ENCODE measurements at regions not wholly inside any gene's neighbourhood (a gene's known extent, or its start where the extent isn't known, plus 50 kb on each side); places are given as distances from the start of the nearest gene placed in this dataset.

DNA sequence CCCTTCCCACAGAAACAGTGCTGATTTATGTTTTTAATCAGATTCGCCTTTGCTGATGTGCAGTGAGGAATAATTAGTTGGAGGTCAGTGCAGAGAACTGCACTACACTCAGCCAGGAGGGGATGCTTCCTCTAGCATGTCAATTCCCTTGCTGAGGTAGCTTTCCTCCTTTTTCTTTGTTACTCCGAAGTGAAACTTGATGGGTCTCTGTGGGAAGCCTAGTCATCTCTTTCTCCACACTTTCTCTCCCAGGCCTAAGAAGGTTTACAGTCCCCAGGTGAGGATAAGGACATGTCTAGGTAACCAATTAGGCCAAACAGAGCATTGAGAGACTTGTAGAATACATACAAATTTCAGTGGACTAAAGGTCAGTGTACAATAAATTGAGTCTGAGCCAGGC, 461.8 kb downstream of the KIF4B start:
- H3K23me2 ChIP-seq (ENCODE audit: low read depth, low read length): no peaks in the 10 kb centered on the region
- no peaks in the 10 kb centered on the region for H4K20me1 ChIP-seq (replicated peaks in 1 of 2; ENCODE audit: control insufficient read depth in 1 of 2, insufficient read depth in 2 of 2, low read length in 2 of 2)
- no peaks in the 10 kb centered on the region for H3K36me3 ChIP-seq (ENCODE audit: control insufficient read depth in 2 of 4, insufficient read depth in 4 of 4, low read length in 3 of 4)
- H4K5ac ChIP-seq (ENCODE audit: insufficient read length, low read depth, low read length): no peak overlapping the region
- H3K9me3 ChIP-seq (ENCODE audit: insufficient read depth in 2 of 2, low read depth in 1 of 2, low read length in 1 of 2): no peaks in the 10 kb centered on the region
- H3K56ac ChIP-seq (replicated peaks; ENCODE audit: insufficient read length, low read depth, low read length): no peak overlapping the region
- peaks cover 0 to 9% (median 5%) of the 10 kb centered on the region in 4 experiments; a peak in 3 of 7 replicates for H3K4me1 ChIP-seq (replicated peaks in 1 of 4; ENCODE audit: control insufficient read depth in 3 of 4, insufficient read depth in 4 of 4, low read length in 3 of 4)
- H3K27me3 ChIP-seq (replicated peaks in 1 of 4; ENCODE audit: control insufficient read depth in 3 of 4, extremely low read depth in 1 of 4, insufficient read depth in 3 of 4, low read length in 3 of 4): no peaks in the 10 kb centered on the region
- H4K91ac ChIP-seq (replicated peaks; ENCODE audit: insufficient read length, low read length): no peak overlapping the region
- H4K8ac ChIP-seq (ENCODE audit: extremely low read depth, insufficient read depth, low read length): no peak overlapping the region
- H2BK120ac ChIP-seq (replicated peaks; ENCODE audit: low read depth, low read length): no peak overlapping the region
- no peaks in the 10 kb centered on the region for H3K79me1 ChIP-seq (ENCODE audit: low read depth, low read length)
- 58% methylated on average over 2 of the region's 2 CpGs; no CpG with 5 or more reads in 1 of the 2 experiments for WGBS, 2 experiments (ENCODE audit: extremely low coverage in 1 of 2, insufficient coverage in 1 of 2, insufficient read length in 1 of 2, insufficient replicate concordance in 2 of 2, low coverage in 1 of 2, low lambda C conversion rate in 2 of 2, missing lambda C conversion rate in 1 of 2)
- no peak overlapping the region for H3K4me2 ChIP-seq (ENCODE audit: insufficient read depth in 1 of 2, low read depth in 2 of 2, low read length in 2 of 2)
- no peak for TF ChIP-seq SUZ12 (IDR thresholded peaks at IDR 0.05; ENCODE audit: low read length)
- peak; percentile 18 for TF ChIP-seq NANOG (IDR thresholded peaks at IDR 0.05; ENCODE audit: insufficient read depth, low read depth, low read length, poor library complexity, severe bottlenecking)
- no peak overlapping the region for H2BK15ac ChIP-seq (ENCODE audit: low read length)
- H3K9ac ChIP-seq (replicated peaks in 1 of 4; ENCODE audit: extremely low read depth in 1 of 4, low read depth in 3 of 4, low read length in 3 of 4): no peak overlapping the region
- no peak overlapping the region for H3K14ac ChIP-seq (ENCODE audit: insufficient read length)
- no peak overlapping the region for H2AFZ ChIP-seq (ENCODE audit: low read length)
- H3K4ac ChIP-seq (replicated peaks; ENCODE audit: insufficient read length, low read depth, low read length): no peak overlapping the region
- no peak overlapping the region for H3K27ac ChIP-seq (ENCODE audit: low read depth, low read length)
- H3K18ac ChIP-seq (ENCODE audit: extremely low read depth, low read length): no peak overlapping the region
- no peak overlapping the region for H3K4me3 ChIP-seq (ENCODE audit: extremely low read depth in 1 of 4, insufficient read depth in 2 of 4, low read depth in 3 of 4, low read length in 4 of 4)
- DNase-seq (ENCODE audit: low read depth in 1 of 2, low spot score in 2 of 2): no peak
- H2BK12ac ChIP-seq (ENCODE audit: low read depth, low read length): no peak overlapping the region
- no peak for FAIRE-seq
- POLR2A ChIA-PET (ENCODE audit: partially characterized antibody): no interaction called here
- no peak overlapping the region for H2AK5ac ChIP-seq (ENCODE audit: low read depth, low read length)
- no peak overlapping the region for H3K23ac ChIP-seq (ENCODE audit: insufficient read length)
- H2BK20ac ChIP-seq (ENCODE audit: low read length): no peak overlapping the region
- CTCF ChIA-PET (ENCODE audit: partially characterized antibody): interaction anchor here (1.0 kb wide), 1 partner anchor 8 kb away, joined by 3 read pairs; no protein-coding TSS in a partner anchor
- no peak overlapping the region for H2BK5ac ChIP-seq (ENCODE audit: low read depth, low read length)
- H3K79me2 ChIP-seq (ENCODE audit: control insufficient read depth in 1 of 2, insufficient read depth in 2 of 2, low read length in 2 of 2): no peaks in the 10 kb centered on the region

Data from H1 (cell line).